Right forelimb (tissue), 1 donor: ENCODE measurements at regions not wholly inside any gene's neighbourhood (a gene's known extent, or its start where the extent isn't known, plus 50 kb on each side); places are given as distances from the start of the nearest gene placed in this dataset.

Experiments used
- DNase-seq: peaks from one replicate; pipeline ENCODE4 v3.0.0-alpha.2; 2018

GRCh38 chr21:41564871-41565274 lies 56.9 kb upstream of the TMPRSS2 start:
- no peak for DNase-seq

GRCh38 chr21:41562101-41563000 lies 54.4 kb upstream of the TMPRSS2 start:
- DNase-seq, result no peak

GRCh38 chr21:41561701-41562100 lies 53.7 kb upstream of the TMPRSS2 start:
- no peak for DNase-seq

GRCh38 chr21:41560661-41561158 lies 52.8 kb upstream of the TMPRSS2 start:
- DNase-seq, result no peak

- no peak for DNase-seq
Measured at GRCh38 chr21:41559658-41560631, 52.0 kb upstream of the TMPRSS2 start.

- no peak for DNase-seq
Measured at GRCh38 chr21:41558842-41559241, 50.9 kb upstream of the TMPRSS2 start.

GRCh38 chr21:41557884-41558283 lies 49.9 kb upstream of the TMPRSS2 start:
- DNase-seq, result no peak
